ENCODE measurements at regions not wholly inside any gene's neighbourhood (a gene's known extent, or its start where the extent isn't known, plus 50 kb on each side); places are given as distances from the start of the nearest gene placed in this dataset.

GRCh38 chr3:194977356-194977755 is 291.7 kb downstream of the FAM43A start:
- no peak for TF ChIP-seq CTCF (IDR thresholded peaks at IDR 0.05)
- no peak for TF ChIP-seq POLR2A (IDR thresholded peaks at IDR 0.05)

Measured in thyroid gland (tissue), 4 donors.